Naive thymus-derived CD4-positive, alpha-beta T cell (primary cell): ENCODE measurements at regions not wholly inside any gene's neighbourhood (a gene's known extent, or its start where the extent isn't known, plus 50 kb on each side); places are given as distances from the start of the nearest gene placed in this dataset.
"Not testable (repeated sequence)": the region's sequence is repeated elsewhere in the genome, so short reads cannot be mapped to it uniquely, and the experiment has no call there.

Source experiments
- ATAC-seq: fragments of 150-1000 bp; cut with Tn5 transposase; 2 replicates; pipeline ENCODE4 v1.10.0; 2021; ENCODE audit warnings: mild to moderate bottlenecking, moderate library complexity
- CTCF ChIA-PET: fragments of 350-600 bp; sonication (Branson Sonifier 250); formaldehyde crosslinking; loops from one replicate; lab custom pipeline; 2021; ENCODE audit warnings: antibody characterized with exemption; lab: Charles Lee
- POLR2A ChIA-PET: fragments of 350-600 bp; sonication (Branson Sonifier 250); formaldehyde crosslinking; loops from one replicate; lab custom pipeline; 2021; ENCODE audit warnings: antibody characterized with exemption, inconsistent platforms; lab: Charles Lee
- DNase-seq, 9 donors: peaks; one replicate each; pipeline versions ENCODE4 v3.0.0 to v3.0.0-alpha.2; 2020 to 2022; ENCODE audit warnings: mixed read lengths in 1 of 9
- H3K27ac ChIP-seq: one replicate; pipeline ENCODE4 v1.7.0; 2013; ENCODE audit warnings: mild to moderate bottlenecking, low read depth, low read length, moderate library complexity
- H3K27me3 ChIP-seq, 2 donors: one replicate each; pipeline ENCODE4 v1.7.0; 2013; ENCODE audit warnings: low read length in 2 of 2, mild to moderate bottlenecking in 2 of 2, moderate library complexity in 2 of 2; ENCODE audit not compliant: control insufficient read depth in 2 of 2, insufficient read depth in 2 of 2
- H3K36me3 ChIP-seq, 3 experiments: 1 replicate in 2 of 3; 2 replicates in 1 of 3; pipeline ENCODE4 v1.7.0; 2013; ENCODE audit warnings: low read length in 3 of 3, mild to moderate bottlenecking in 3 of 3, moderate library complexity in 1 of 3; ENCODE audit not compliant: insufficient read depth in 3 of 3, control insufficient read depth in 2 of 3
- H3K4me1 ChIP-seq, 2 donors: one replicate each; pipeline ENCODE4 v1.7.0; 2013; ENCODE audit warnings: low read length in 2 of 2, mild to moderate bottlenecking in 2 of 2, moderate library complexity in 1 of 2; ENCODE audit not compliant: control insufficient read depth in 2 of 2, insufficient read depth in 2 of 2
- H3K4me3 ChIP-seq: 2 replicates; pipeline ENCODE4 v1.7.0; 2013; ENCODE audit warnings: mild to moderate bottlenecking, low read length
- H3K9me3 ChIP-seq, 3 experiments: 1 replicate in 2 of 3; 2 replicates in 1 of 3; pipeline ENCODE4 v1.7.0; 2013; ENCODE audit warnings: low read length in 3 of 3; ENCODE audit not compliant: control insufficient read depth in 2 of 3
- H3K27ac Mint-ChIP-seq, 9 donors: one replicate each; pipeline ENCODE4 v1.8.0; 2020 to 2022; ENCODE audit warnings: mixed read lengths in 9 of 9, mild to moderate bottlenecking in 8 of 9, moderate library complexity in 5 of 9, inconsistent platforms in 2 of 9
- H3K27me3 Mint-ChIP-seq, 5 donors: one replicate each; pipeline ENCODE4 v1.8.0; 2021 to 2022; ENCODE audit warnings: mixed read lengths in 5 of 5, mild to moderate bottlenecking in 1 of 5
- H3K36me3 Mint-ChIP-seq, 5 donors: one replicate each; pipeline ENCODE4 v1.8.0; 2020 to 2022; ENCODE audit warnings: mixed read lengths in 5 of 5, mild to moderate bottlenecking in 3 of 5, inconsistent platforms in 1 of 5
- H3K4me1 Mint-ChIP-seq, 7 donors: one replicate each; pipeline ENCODE4 v1.8.0; 2020 to 2022; ENCODE audit warnings: mixed read lengths in 7 of 7, mild to moderate bottlenecking in 3 of 7, inconsistent platforms in 1 of 7
- H3K4me3 Mint-ChIP-seq, 10 donors: one replicate each; pipeline ENCODE4 v1.8.0; 2020 to 2022; ENCODE audit warnings: mild to moderate bottlenecking in 10 of 10, mixed read lengths in 10 of 10, moderate library complexity in 6 of 10, inconsistent platforms in 2 of 10
- H3K9me3 Mint-ChIP-seq, 11 donors: one replicate each; pipeline ENCODE4 v1.8.0; 2020 to 2022; ENCODE audit warnings: mixed read lengths in 11 of 11, mild to moderate bottlenecking in 4 of 11, inconsistent platforms in 1 of 11, moderate library complexity in 1 of 11
- intact Hi-C, 2 donors: fragments of 100-400 bp; cut with micrococcal nuclease; formaldehyde crosslinking; loops; one replicate each; pipeline ENCODE4 v1.15.1; 2023

- intact Hi-C loops, result no loop called here
- Histone ChIP-seq H3K27me3 (no peaks in the 10 kb centered on the region), H3K4me1 (no peaks in the 10 kb centered on the region), H3K4me3 (no peak overlapping the region), H3K9me3 (no peaks in the 10 kb centered on the region), H3K36me3 (no peaks in the 10 kb centered on the region), H3K27ac (no peak overlapping the region)
- peaks cover 0 to 3% (median 0%) of the 10 kb centered on the region in 11 donors for H3K9me3 Mint-ChIP-seq
- H3K4me3 Mint-ChIP-seq, result no peak overlapping the region
- no peaks in the 10 kb centered on the region for H3K4me1 Mint-ChIP-seq
- no peak overlapping the region for H3K27ac Mint-ChIP-seq
- ATAC-seq (no peak), DNase-seq (no peak)
- POLR2A ChIA-PET, result no interaction called here
- CTCF ChIA-PET, result no interaction called here
- no peaks in the 10 kb centered on the region for H3K36me3 Mint-ChIP-seq
- no peaks in the 10 kb centered on the region for H3K27me3 Mint-ChIP-seq
Observed at GRCh38 chr5:93221773-93222172, 359.2 kb downstream of the NR2F1-AS1 start.

DNA sequence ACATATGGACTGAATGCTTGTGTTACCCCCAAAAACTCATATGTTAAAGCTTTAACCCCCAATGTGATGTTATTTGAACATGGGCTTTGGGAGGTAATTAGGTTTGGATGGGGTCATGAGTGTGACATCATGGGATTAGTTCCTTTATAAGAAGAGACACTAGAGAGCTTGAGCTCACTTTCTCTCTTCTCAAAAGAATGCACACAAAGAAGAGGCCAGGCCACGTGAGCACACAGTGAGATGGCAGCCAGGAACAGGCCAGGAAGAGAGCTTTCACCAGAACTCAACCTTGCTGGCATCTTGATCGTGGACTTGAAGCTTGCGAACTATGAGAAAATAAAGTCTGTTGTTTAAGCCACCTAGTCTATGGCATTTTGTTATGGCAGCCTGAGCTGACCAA is 360.6 kb downstream of the NR2F1-AS1 start:
- Mint-ChIP-seq H3K4me3 (no peak overlapping the region), H3K9me3 (peaks cover 0 to 3% (median 0%) of the 10 kb centered on the region in 11 donors), H3K27me3 (no peaks in the 10 kb centered on the region), H3K27ac (no peak overlapping the region), H3K36me3 (no peaks in the 10 kb centered on the region), H3K4me1 (no peaks in the 10 kb centered on the region)
- DNase-seq (no peak), ATAC-seq (no peak)
- ChIA-PET POLR2A (no interaction called here), CTCF (no interaction called here)
- no peaks in the 10 kb centered on the region for H3K27me3 ChIP-seq
- H3K4me3 ChIP-seq, result no peak overlapping the region
- intact Hi-C loops, result no loop called here
- no peaks in the 10 kb centered on the region for H3K36me3 ChIP-seq
- H3K9me3 ChIP-seq, result no peaks in the 10 kb centered on the region
- H3K27ac ChIP-seq, result no peak overlapping the region
- H3K4me1 ChIP-seq, result no peaks in the 10 kb centered on the region

DNA sequence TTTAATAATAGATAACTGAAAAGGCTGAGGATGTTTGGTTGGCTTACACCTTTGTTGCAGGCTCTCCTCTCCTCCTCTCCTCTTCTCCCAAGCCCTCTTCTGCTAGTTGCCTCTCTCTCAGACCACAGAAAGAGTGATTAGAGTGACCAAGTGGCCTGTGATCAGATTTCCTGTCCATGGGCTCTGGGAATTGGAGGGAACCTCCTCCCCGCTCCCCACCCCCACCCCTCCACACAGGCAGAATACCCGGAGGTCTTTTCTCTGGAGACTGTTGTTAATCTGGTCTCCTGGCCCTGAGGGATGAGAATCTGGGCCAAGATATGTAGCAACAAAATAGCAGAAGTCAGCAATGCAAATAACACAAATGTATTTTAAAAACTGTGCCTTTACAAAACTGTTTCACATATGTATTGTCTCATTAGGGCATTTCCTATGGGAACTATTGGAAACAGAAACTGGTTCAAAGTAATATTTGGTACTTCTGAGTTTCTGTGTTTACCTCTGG is 361.3 kb downstream of the NR2F1-AS1 start:
- no peaks in the 10 kb centered on the region for H3K36me3 Mint-ChIP-seq

GRCh38 chr5:93213111-93213794 is 367.8 kb downstream of the NR2F1-AS1 start:
- H3K27ac ChIP-seq, H3K4me1 Mint-ChIP-seq, H3K36me3 ChIP-seq, POLR2A ChIA-PET, CTCF ChIA-PET, H3K9me3 ChIP-seq, H3K27me3 Mint-ChIP-seq, H3K27me3 ChIP-seq, H3K36me3 Mint-ChIP-seq, H3K27ac Mint-ChIP-seq, H3K9me3 Mint-ChIP-seq, H3K4me3 ChIP-seq, DNase-seq, intact Hi-C loops, H3K4me3 Mint-ChIP-seq, ATAC-seq, H3K4me1 ChIP-seq: not testable (repeated sequence)

More for the DNA sequence above, 361.3 kb downstream of the NR2F1-AS1 start:
- no peak overlapping the region for H3K27ac ChIP-seq
- H3K4me1 Mint-ChIP-seq, result no peaks in the 10 kb centered on the region
- no peak overlapping the region for H3K4me3 Mint-ChIP-seq
- H3K27me3 Mint-ChIP-seq, result no peaks in the 10 kb centered on the region
- no peaks in the 10 kb centered on the region for H3K36me3 ChIP-seq
- peaks cover 0 to 2% (median 0%) of the 10 kb centered on the region in 11 donors for H3K9me3 Mint-ChIP-seq
- H3K9me3 ChIP-seq, result no peaks in the 10 kb centered on the region
- no peak overlapping the region for H3K4me3 ChIP-seq
- intact Hi-C loops, result no loop called here
- DNase-seq (no peak), ATAC-seq (no peak)
- no peaks in the 10 kb centered on the region for H3K4me1 ChIP-seq
- ChIA-PET CTCF (no interaction called here), POLR2A (no interaction called here)
- no peaks in the 10 kb centered on the region for H3K27me3 ChIP-seq
- H3K27ac Mint-ChIP-seq, result no peak overlapping the region

- H3K4me3 ChIP-seq, result no peak overlapping the region
- H3K27ac ChIP-seq, result no peak overlapping the region
- Mint-ChIP-seq H3K36me3 (no peaks in the 10 kb centered on the region), H3K9me3 (peaks cover 0 to 6% (median 1%) of the 10 kb centered on the region in 11 donors), H3K4me1 (no peaks in the 10 kb centered on the region), H3K27ac (no peak overlapping the region), H3K4me3 (no peak overlapping the region), H3K27me3 (peaks cover 0 to 6% (median 0%) of the 10 kb centered on the region in 5 donors)
- no peaks in the 10 kb centered on the region for H3K4me1 ChIP-seq
- H3K27me3 ChIP-seq, result no peaks in the 10 kb centered on the region
- ATAC-seq (no peak), DNase-seq (no peak)
- no peaks in the 10 kb centered on the region for H3K36me3 ChIP-seq
- ChIA-PET CTCF (no interaction called here), POLR2A (no interaction called here)
- H3K9me3 ChIP-seq, result no peaks in the 10 kb centered on the region
- intact Hi-C loops, result no loop called here
Observed at GRCh38 chr5:93209476-93209875, 371.5 kb downstream of the NR2F1-AS1 start.

DNA sequence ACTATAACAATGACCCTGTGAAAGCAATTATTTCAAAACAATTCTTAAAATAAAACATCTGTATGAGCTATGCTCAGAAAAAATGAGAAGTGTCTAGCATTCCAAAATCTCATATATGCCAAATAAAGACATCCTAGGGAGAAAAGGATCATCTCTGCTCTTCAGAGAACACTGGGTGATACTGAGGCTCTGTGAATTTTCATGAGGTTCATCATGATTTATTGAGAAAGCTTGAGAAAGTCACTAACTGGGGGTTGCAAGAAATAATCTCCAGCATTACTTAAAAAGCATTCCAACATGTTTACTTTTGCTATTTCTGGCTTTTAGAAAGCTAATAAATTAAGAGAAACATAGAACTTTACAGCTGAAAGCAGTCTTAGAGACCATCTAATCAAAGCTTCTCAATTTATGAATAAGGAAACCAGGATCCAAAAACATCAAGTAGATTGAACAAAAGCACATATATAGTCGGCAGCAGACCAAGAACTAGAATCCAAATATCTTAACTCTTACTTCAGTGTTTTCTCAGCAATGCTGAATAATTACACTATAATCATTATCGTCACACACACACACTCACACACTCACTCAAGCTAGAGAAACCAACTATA is 372.8 kb downstream of the NR2F1-AS1 start:
- Histone ChIP-seq H3K27ac (no peak overlapping the region), H3K27me3 (no peaks in the 10 kb centered on the region), H3K4me3 (no peak overlapping the region), H3K36me3 (no peaks in the 10 kb centered on the region), H3K4me1 (no peaks in the 10 kb centered on the region), H3K9me3 (no peaks in the 10 kb centered on the region)
- Mint-ChIP-seq H3K4me3 (no peak overlapping the region), H3K27me3 (peaks cover 0 to 6% (median 0%) of the 10 kb centered on the region in 5 donors), H3K9me3 (peaks cover 0 to 6% (median 2%) of the 10 kb centered on the region in 11 donors), H3K4me1 (no peaks in the 10 kb centered on the region), H3K27ac (no peak overlapping the region), H3K36me3 (no peaks in the 10 kb centered on the region)
- ATAC-seq, result no peak
- CTCF ChIA-PET, result no interaction called here
- no peak for DNase-seq
- POLR2A ChIA-PET, result no interaction called here
- intact Hi-C loops, result no loop called here

GRCh38 chr5:93206203-93206602 is 374.8 kb downstream of the NR2F1-AS1 start:
- POLR2A ChIA-PET, result no interaction called here
- DNase-seq (no peak), ATAC-seq (no peak)
- Histone ChIP-seq H3K4me1 (no peaks in the 10 kb centered on the region), H3K4me3 (no peak overlapping the region), H3K27me3 (no peaks in the 10 kb centered on the region), H3K9me3 (no peaks in the 10 kb centered on the region), H3K36me3 (no peaks in the 10 kb centered on the region), H3K27ac (no peak overlapping the region)
- no peak overlapping the region for H3K27ac Mint-ChIP-seq
- no peaks in the 10 kb centered on the region for H3K36me3 Mint-ChIP-seq
- CTCF ChIA-PET, result no interaction called here
- intact Hi-C loops, result no loop called here
- H3K4me3 Mint-ChIP-seq, result no peak overlapping the region
- no peaks in the 10 kb centered on the region for H3K4me1 Mint-ChIP-seq
- peaks cover 0 to 13% (median 2%) of the 10 kb centered on the region in 11 donors for H3K9me3 Mint-ChIP-seq
- H3K27me3 Mint-ChIP-seq, result peaks cover 0 to 6% (median 0%) of the 10 kb centered on the region in 5 donors
